Skeletal muscle satellite cell (primary cell): ENCODE measurements at regions not wholly inside any gene's neighbourhood (a gene's known extent, or its start where the extent isn't known, plus 50 kb on each side); places are given as distances from the start of the nearest gene placed in this dataset.

Experiments used
- H3K27me3 ChIP-seq: 2 replicates; pipeline ENCODE4 v1.7.0; 2013; ENCODE audit warnings: low read length; ENCODE audit not compliant: control insufficient read depth, insufficient read depth
- H3K36me3 ChIP-seq: 2 replicates; pipeline ENCODE4 v1.7.0; 2013; ENCODE audit warnings: mild to moderate bottlenecking, control low read depth, low read length; ENCODE audit not compliant: insufficient read depth
- H3K4me1 ChIP-seq: 2 replicates; pipeline ENCODE4 v1.7.0; 2013; ENCODE audit warnings: low read length; ENCODE audit not compliant: control insufficient read depth, insufficient read depth
- H3K4me2 ChIP-seq: 2 replicates; pipeline ENCODE4 v1.7.0; 2013; ENCODE audit warnings: mild to moderate bottlenecking, low read length
- H3K4me3 ChIP-seq: 2 replicates; pipeline ENCODE4 v1.7.0; 2013; ENCODE audit warnings: low read length
- H3K9ac ChIP-seq: 2 replicates; pipeline ENCODE4 v1.7.0; 2013; ENCODE audit warnings: mild to moderate bottlenecking, low read depth, low read length, moderate library complexity
- H3K9me3 ChIP-seq: replicated peaks from 2 replicates; pipeline ENCODE4 v1.7.0; 2013; ENCODE audit warnings: mild to moderate bottlenecking, control low read depth, low read length

- H3K9me3 ChIP-seq = no peaks in the 10 kb centered on the region
- H3K36me3 ChIP-seq = no peaks in the 10 kb centered on the region
- no peak overlapping the region for H3K4me3 ChIP-seq
- H3K27me3 ChIP-seq = no peaks in the 10 kb centered on the region
- no peak overlapping the region for H3K4me2 ChIP-seq
- H3K4me1 ChIP-seq = no peaks in the 10 kb centered on the region
- no peak overlapping the region for H3K9ac ChIP-seq
These were observed 80.2 kb upstream of the MAMLD1 start for GRCh38 chrX:150282953-150283352.

GRCh38 chrX:150291014-150291413 is 72.1 kb upstream of the MAMLD1 start:
- H3K4me2 ChIP-seq = no peak overlapping the region
- peaks cover 3% of the 10 kb centered on the region for H3K9me3 ChIP-seq
- no peaks in the 10 kb centered on the region for H3K27me3 ChIP-seq
- H3K4me1 ChIP-seq = no peaks in the 10 kb centered on the region
- H3K36me3 ChIP-seq = no peaks in the 10 kb centered on the region
- H3K9ac ChIP-seq = no peak overlapping the region
- H3K4me3 ChIP-seq = no peak overlapping the region

GRCh38 chrX:150293311-150294013 is 69.7 kb upstream of the MAMLD1 start:
- Histone ChIP-seq H3K4me3 (no peak overlapping the region), H3K4me1 (no peaks in the 10 kb centered on the region), H3K9me3 (peaks cover 3% of the 10 kb centered on the region), H3K27me3 (no peaks in the 10 kb centered on the region), H3K9ac (no peak overlapping the region), H3K4me2 (no peak overlapping the region), H3K36me3 (no peaks in the 10 kb centered on the region)

- Histone ChIP-seq H3K4me2 (no peak overlapping the region), H3K9ac (no peak overlapping the region), H3K27me3 (no peaks in the 10 kb centered on the region), H3K36me3 (no peaks in the 10 kb centered on the region), H3K4me3 (no peak overlapping the region), H3K9me3 (no peaks in the 10 kb centered on the region), H3K4me1 (no peaks in the 10 kb centered on the region)
These were observed 64.1 kb upstream of the MAMLD1 start for GRCh38 chrX:150298841-150299551.

- Histone ChIP-seq H3K9ac (no peak overlapping the region), H3K4me1 (no peaks in the 10 kb centered on the region), H3K4me2 (no peak overlapping the region), H3K27me3 (no peaks in the 10 kb centered on the region), H3K9me3 (no peaks in the 10 kb centered on the region), H3K4me3 (no peak overlapping the region), H3K36me3 (no peaks in the 10 kb centered on the region)
These were observed 63.5 kb upstream of the MAMLD1 start for GRCh38 chrX:150299579-150299978.

DNA sequence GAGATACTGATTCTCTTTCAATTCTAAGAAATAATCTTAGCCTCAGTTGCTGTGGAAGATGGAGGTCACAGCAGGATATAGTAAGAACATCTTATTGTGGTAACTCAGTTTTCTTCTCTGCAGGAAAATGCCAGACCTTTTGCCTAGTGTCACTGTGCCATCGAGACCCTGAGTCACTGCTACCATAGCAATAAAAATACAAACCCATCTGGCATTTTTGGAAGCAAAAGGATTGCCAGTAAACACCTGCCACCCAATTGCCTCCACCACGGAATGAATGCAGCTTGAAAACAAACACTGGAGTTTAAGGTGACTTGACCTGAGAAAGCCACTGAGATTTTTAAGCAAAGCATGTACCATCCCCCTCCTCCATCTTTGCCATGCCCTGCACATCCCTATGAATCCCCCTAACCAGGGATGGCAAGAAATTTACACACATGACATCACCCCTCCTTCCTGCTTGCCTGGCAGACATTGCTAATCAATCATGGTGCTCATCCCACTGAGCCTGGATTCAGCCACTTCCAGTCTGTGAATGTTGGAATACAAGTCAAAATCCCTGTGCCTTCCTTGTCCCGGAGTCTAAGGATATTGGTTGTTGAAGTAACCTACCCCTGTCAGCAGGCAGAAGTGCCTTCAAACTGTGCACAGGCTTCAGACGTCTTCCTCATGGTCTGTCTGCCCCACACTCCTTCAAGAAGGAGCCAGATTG is 59.6 kb upstream of the MAMLD1 start:
- Histone ChIP-seq H3K36me3 (no peaks in the 10 kb centered on the region), H3K9ac (no peak overlapping the region), H3K27me3 (no peaks in the 10 kb centered on the region), H3K4me3 (no peak overlapping the region), H3K4me1 (no peaks in the 10 kb centered on the region), H3K4me2 (no peak overlapping the region), H3K9me3 (no peaks in the 10 kb centered on the region)

- H3K9ac ChIP-seq = no peak overlapping the region
- no peak overlapping the region for H3K4me3 ChIP-seq
- no peaks in the 10 kb centered on the region for H3K27me3 ChIP-seq
These were observed 57.1 kb upstream of the MAMLD1 start for GRCh38 chrX:150306002-150306401.

GRCh38 chrX:150308041-150308440 is 55.1 kb upstream of the MAMLD1 start:
- H3K9ac ChIP-seq = no peak overlapping the region
- H3K4me1 ChIP-seq = no peaks in the 10 kb centered on the region
- H3K4me2 ChIP-seq = no peak overlapping the region
- H3K36me3 ChIP-seq = no peaks in the 10 kb centered on the region
- no peaks in the 10 kb centered on the region for H3K27me3 ChIP-seq
- H3K4me3 ChIP-seq = no peak overlapping the region
- no peaks in the 10 kb centered on the region for H3K9me3 ChIP-seq

More at GRCh38 chrX:150306002-150306401, 57.1 kb upstream of the MAMLD1 start:
- no peaks in the 10 kb centered on the region for H3K9me3 ChIP-seq
- H3K4me1 ChIP-seq = no peaks in the 10 kb centered on the region
- no peaks in the 10 kb centered on the region for H3K36me3 ChIP-seq
- no peak overlapping the region for H3K4me2 ChIP-seq

GRCh38 chrX:150308532-150309157 is 54.5 kb upstream of the MAMLD1 start:
- Histone ChIP-seq H3K4me1 (no peaks in the 10 kb centered on the region), H3K27me3 (no peaks in the 10 kb centered on the region), H3K9me3 (no peaks in the 10 kb centered on the region), H3K4me3 (no peak overlapping the region), H3K36me3 (no peaks in the 10 kb centered on the region), H3K9ac (no peak overlapping the region), H3K4me2 (no peak overlapping the region)

GRCh38 chrX:150310417-150310816 is 52.7 kb upstream of the MAMLD1 start:
- Histone ChIP-seq H3K36me3 (no peaks in the 10 kb centered on the region), H3K4me1 (no peaks in the 10 kb centered on the region), H3K9ac (no peak overlapping the region), H3K4me3 (no peak overlapping the region), H3K9me3 (no peaks in the 10 kb centered on the region), H3K27me3 (no peaks in the 10 kb centered on the region), H3K4me2 (no peak overlapping the region)

GRCh38 chrX:150310881-150311280 is 52.2 kb upstream of the MAMLD1 start:
- no peaks in the 10 kb centered on the region for H3K4me1 ChIP-seq
- H3K9me3 ChIP-seq = no peaks in the 10 kb centered on the region
- no peaks in the 10 kb centered on the region for H3K27me3 ChIP-seq
- no peak overlapping the region for H3K4me3 ChIP-seq
- H3K36me3 ChIP-seq = no peaks in the 10 kb centered on the region
- H3K4me2 ChIP-seq = no peak overlapping the region
- H3K9ac ChIP-seq = no peak overlapping the region
